ENCODE measurements at regions not wholly inside any gene's neighbourhood (a gene's known extent, or its start where the extent isn't known, plus 50 kb on each side); places are given as distances from the start of the nearest gene placed in this dataset.

DNA sequence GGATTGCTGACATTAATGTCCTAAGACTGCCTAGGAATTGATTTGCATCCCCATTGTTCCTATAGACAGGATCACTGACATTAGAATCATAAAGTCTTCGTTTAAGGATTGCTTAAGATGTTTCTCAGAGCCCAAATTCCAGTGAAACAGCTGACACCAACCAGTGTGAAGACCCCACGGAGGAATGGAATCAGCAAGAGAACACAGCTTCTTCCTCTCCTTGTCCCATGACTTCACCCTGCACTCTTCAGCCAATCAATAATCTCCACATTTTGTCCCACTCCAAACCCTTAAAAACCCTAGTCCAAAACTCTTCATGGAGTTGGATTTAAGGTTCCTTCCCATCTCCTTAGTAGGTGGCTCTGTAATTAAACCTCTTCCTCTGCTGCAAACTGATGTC lies 157.0 kb upstream of the NDUFV2 start:
- DNase-seq: no peak

GRCh38 chr18:8946066-8946838 lies 156.2 kb upstream of the NDUFV2 start:
- DNase-seq: no peak

DNA sequence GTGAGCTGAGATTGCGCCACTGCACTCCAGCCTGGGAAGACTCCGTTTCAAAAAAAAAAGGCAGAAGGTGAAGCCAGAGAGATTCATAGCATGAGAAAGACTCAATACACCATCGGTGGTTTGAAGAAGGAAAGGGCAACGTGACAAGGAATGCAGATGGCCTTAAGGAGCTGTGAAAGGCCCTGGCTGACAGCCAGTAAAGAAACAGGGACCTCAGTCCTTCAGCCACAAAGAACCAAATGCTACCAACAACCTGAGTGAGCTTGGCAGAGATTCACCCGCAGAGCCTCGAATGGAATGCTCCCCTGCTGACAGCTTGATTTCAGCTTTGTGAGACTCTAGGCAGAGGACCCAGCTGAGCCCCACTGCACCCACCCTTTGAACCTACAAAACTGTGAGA lies 154.9 kb upstream of the NDUFV2 start:
- no peak for DNase-seq

DNA sequence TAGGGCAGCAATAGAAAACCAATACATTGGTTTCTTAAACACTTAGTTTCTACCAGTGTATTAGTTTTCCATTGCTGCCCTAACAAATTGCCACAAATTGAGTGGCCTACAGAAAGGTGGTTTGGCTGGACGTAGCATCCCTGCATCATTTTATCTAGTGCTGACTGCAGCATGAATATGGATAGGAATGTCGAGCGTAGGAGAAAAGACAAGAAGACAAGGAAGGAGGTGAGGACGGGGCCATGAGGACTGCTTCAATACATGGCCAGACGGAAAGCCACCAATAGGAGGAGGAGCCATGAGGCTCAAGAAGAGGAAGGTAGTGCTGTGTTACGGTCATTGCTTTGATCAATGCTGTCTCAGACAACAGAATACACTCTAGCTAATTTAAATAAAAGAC lies 154.5 kb upstream of the NDUFV2 start:
- no peak for DNase-seq

- DNase-seq: no peak
These were observed 153.9 kb upstream of the NDUFV2 start for GRCh38 chr18:8948471-8949149.

DNA sequence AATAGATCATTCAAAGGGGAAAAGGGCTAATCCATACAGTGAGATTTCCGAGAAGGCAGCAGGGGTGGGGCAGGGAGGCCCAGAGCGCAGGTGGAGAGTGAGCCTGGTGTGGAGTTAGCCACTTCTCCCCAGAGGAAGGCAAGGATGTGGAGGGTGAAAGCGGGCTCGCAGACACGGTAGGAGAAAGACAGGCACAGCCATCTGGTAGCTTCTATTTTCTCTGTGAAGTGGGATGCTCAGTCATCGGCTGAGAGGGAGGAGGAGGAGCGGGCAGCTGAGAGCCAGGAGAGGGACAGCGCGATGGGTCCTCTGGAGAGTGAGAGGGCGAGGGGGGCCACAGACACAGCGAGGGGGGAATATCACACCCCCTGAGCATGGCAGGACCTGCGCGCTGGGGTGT lies 153.3 kb upstream of the NDUFV2 start:
- DNase-seq: no peak

DNA sequence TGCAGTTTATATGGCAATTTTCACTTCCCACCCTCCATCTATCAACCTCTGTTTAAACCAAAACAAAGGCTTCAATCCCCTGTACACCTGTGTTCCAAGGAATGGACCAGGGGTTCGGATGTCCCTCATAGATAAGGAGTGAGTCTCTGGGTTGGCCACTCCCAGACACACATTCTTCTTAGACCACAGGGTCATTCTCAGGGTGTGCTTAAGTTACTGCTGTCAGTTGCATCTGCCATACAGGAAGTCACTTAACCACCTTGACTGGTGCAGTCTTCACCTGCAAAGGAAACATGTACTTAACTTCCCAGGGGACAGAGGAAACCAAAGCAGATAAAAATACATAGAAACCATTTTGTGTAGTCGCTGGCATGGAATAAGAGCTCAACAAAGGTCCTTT lies 151.0 kb upstream of the NDUFV2 start:
- DNase-seq: no peak

DNA sequence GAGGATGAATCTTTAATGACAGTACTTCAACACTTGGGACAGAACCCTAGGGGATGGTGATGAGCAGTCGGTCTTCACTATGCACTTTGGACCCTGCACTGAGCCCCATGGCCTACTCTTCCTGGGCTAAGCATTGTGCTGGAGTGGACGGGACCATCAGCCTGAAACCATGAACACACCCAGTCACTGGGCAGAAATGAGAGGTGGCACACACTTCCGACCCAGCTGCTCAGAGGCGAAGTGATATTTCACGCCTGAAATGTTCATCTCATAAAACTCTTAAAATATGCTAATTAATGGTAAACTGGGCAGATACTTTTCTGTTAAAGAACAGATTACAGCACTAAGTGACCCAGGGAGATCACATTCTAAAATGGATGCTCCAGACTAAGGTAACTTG lies 150.3 kb upstream of the NDUFV2 start:
- DNase-seq: no peak

- DNase-seq: no peak
These were observed 149.4 kb upstream of the NDUFV2 start for GRCh38 chr18:8952769-8953760.

DNA sequence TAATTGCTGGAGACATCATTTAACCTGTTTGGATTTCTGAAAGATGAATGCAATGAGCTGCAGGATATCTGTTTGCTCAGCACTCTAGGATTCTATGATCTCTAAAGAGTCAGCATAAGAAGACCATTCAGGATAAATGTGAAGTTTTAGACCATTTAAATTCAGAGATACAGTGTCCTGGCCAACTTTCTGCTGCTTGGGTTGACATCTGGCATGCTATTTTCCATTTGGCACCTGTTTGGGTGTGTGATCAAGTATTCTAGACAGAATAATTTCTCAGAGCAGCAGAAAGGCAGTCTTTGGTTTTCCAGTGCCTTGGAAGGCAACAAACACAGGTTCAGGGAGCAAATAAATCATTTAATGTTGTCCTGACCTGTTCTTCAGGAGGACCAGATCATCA lies 144.8 kb upstream of the NDUFV2 start:
- DNase-seq: no peak

GRCh38 chr18:8958660-8959059 lies 143.8 kb upstream of the NDUFV2 start:
- no peak for DNase-seq

- DNase-seq: no peak
These were observed 142.9 kb upstream of the NDUFV2 start for GRCh38 chr18:8959551-8960135.

DNA sequence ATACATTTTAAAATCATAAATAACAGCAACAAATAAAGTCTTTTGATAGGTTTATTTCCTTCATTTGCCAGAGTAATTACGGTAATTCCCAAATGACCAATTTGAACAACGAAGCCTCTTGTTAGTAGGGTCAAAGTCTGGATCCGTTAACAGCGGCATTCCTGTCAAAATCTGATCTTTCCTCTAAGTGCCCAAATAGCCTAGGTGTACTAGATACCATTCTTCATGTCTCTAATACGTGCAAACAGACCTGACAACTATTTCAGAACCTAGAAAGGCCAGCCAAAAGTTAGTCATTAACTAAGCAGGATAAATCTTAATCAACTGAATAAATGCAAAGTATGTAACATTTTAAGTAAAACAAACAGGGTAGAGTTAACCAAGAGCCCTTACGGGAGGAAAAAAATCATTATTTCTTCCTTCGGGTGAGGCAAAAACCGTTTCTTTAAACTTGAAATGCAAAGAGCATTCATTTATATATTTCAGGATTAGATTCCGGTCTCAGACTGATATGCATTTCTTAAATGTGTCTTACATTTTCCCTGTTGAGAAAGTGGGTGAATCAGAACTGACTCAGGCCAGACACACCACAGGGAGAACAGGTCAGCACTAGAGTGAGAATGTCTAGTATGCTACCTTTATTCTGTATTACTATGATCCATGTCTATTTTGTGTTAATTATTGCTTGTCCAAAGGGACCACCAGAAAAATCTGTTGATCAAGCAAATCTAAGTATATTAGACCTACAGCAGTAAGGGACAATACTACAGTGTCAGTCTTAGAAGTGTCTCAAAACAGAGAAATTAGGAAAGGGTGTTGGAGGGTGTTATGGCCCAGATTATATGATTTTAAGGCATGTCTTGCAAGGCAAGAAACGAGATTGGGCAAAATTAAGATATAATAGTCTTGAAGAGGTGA lies 141.5 kb upstream of the NDUFV2 start:
- DNase-seq: no peak

GRCh38 chr18:8962192-8962779 lies 140.2 kb upstream of the NDUFV2 start:
- DNase-seq: no peak

GRCh38 chr18:8962855-8963635 lies 139.5 kb upstream of the NDUFV2 start:
- DNase-seq: no peak

DNA sequence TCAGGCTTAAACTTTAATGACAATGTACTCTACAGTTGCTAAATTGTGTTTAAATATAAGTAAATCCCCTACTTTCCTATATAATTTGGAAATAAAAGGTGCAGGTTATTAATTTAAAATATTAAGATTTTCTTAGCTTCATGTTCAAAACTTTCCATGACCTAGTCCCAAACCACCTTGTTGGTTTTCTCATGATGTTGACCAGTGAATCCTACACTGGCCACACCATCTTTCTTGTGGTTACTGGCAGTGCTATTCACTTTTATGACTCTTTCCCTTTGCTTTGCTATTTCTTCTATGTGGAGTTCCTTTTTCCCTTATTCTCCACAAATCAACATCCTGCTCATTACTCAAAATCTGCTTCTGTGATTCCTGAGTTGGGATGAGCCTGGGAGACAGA lies 138.6 kb upstream of the NDUFV2 start:
- no peak for DNase-seq

- DNase-seq: no peak
These were observed 137.1 kb upstream of the NDUFV2 start for GRCh38 chr18:8965398-8965797.

GRCh38 chr18:8966821-8967220 lies 135.7 kb upstream of the NDUFV2 start:
- DNase-seq: no peak

- DNase-seq: no peak
These were observed 134.9 kb upstream of the NDUFV2 start for GRCh38 chr18:8967573-8967972.

DNA sequence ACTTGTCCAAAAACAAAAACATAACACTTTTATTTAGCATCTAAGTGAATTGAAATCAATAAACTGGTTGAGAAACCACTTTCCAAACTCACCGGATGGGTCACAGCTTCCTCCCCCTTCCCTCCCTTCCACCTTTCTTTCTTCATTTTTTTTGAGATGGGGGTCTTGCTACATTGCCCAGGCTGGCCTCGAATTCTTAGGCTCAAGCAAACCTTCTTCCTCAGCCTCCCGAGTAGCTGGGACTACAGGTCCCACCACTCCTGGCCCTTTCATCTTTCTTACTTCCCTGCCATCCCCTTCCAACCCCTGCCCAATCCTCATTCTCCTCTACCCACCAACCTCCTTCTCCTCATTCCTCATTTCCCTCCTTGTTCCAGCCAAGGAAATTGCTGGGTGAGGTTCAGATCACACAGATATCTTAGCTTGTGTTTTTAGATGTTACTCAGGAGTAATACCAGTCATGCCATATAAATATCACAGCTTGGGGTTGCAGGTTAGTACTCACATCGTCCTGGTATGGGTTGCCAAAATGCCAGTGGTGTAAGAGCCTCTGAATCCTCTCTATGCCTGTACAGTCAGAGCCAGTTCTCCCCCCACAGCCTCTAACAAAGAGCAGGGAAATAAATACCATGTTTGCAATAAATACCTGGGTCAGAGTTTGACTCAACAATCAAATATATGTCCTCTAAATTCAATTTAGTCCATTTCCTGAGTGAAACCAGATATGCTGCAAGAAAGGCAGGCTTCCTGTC lies 132.7 kb upstream of the NDUFV2 start:
- DNase-seq: no peak

Measured in activated gamma-delta T cell (primary cell).